ENCODE measurements at regions not wholly inside any gene's neighbourhood (a gene's known extent, or its start where the extent isn't known, plus 50 kb on each side); places are given as distances from the start of the nearest gene placed in this dataset.

- H3K27ac Mint-ChIP-seq (ENCODE audit: unreplicated experiment): no peak overlapping the region
- no peak for TF ChIP-seq CTCF (IDR thresholded peaks at IDR 0.05)
- H3K36me3 Mint-ChIP-seq (ENCODE audit: low read depth): no peaks in the 10 kb centered on the region
- H3K4me3 Mint-ChIP-seq (ENCODE audit: unreplicated experiment): no peak overlapping the region
- H3K4me1 Mint-ChIP-seq (ENCODE audit: low read depth): peaks cover 3% of the 10 kb centered on the region
- no peaks in the 10 kb centered on the region for H3K9me3 Mint-ChIP-seq (ENCODE audit: low read depth)
- DNase-seq (ENCODE audit: low spot score): peak; percentile 83
- H3K27me3 Mint-ChIP-seq (ENCODE audit: low read depth): peaks cover 6% of the 10 kb centered on the region
Observed at GRCh38 chr2:240355001-240355891, 80.2 kb upstream of the GPC1 start.

- H3K9me3 Mint-ChIP-seq (ENCODE audit: low read depth): peaks cover 6% of the 10 kb centered on the region
- DNase-seq (ENCODE audit: low spot score): peak; percentile 67
- no peak overlapping the region for H3K27ac Mint-ChIP-seq (ENCODE audit: unreplicated experiment)
- H3K36me3 Mint-ChIP-seq (ENCODE audit: low read depth): peaks cover 5% of the 10 kb centered on the region
- H3K4me1 Mint-ChIP-seq (ENCODE audit: low read depth): peaks cover 7% of the 10 kb centered on the region
- H3K27me3 Mint-ChIP-seq (ENCODE audit: low read depth): peaks cover 4% of the 10 kb centered on the region
- no peak for TF ChIP-seq CTCF (IDR thresholded peaks at IDR 0.05)
- no peak overlapping the region for H3K4me3 Mint-ChIP-seq (ENCODE audit: unreplicated experiment)
Observed at GRCh38 chr2:240355962-240356361, 79.5 kb upstream of the GPC1 start.

- Mint-ChIP-seq H3K9me3 (ENCODE audit: low read depth) (peaks cover 11% of the 10 kb centered on the region), H3K27ac (ENCODE audit: unreplicated experiment) (no peak overlapping the region), H3K27me3 (ENCODE audit: low read depth) (peaks cover 4% of the 10 kb centered on the region), H3K36me3 (ENCODE audit: low read depth) (peaks cover 8% of the 10 kb centered on the region), H3K4me1 (ENCODE audit: low read depth) (peaks cover 7% of the 10 kb centered on the region), H3K4me3 (ENCODE audit: unreplicated experiment) (no peak overlapping the region)
- TF ChIP-seq CTCF (IDR thresholded peaks at IDR 0.05): no peak
- peak; percentile 79 for DNase-seq (ENCODE audit: low spot score)
Observed at GRCh38 chr2:240356700-240357640, 78.5 kb upstream of the GPC1 start.

GRCh38 chr2:240357641-240358012, 77.8 kb upstream of the GPC1 start:
- Mint-ChIP-seq H3K36me3 (ENCODE audit: low read depth) (peaks cover 9% of the 10 kb centered on the region), H3K27ac (ENCODE audit: unreplicated experiment) (no peak overlapping the region), H3K9me3 (ENCODE audit: low read depth) (peaks cover 11% of the 10 kb centered on the region), H3K27me3 (ENCODE audit: low read depth) (peaks cover 4% of the 10 kb centered on the region), H3K4me3 (ENCODE audit: unreplicated experiment) (no peak overlapping the region), H3K4me1 (ENCODE audit: low read depth) (peaks cover 7% of the 10 kb centered on the region)
- DNase-seq (ENCODE audit: low spot score): no peak
- TF ChIP-seq CTCF (IDR thresholded peaks at IDR 0.05): no peak

- TF ChIP-seq CTCF (IDR thresholded peaks at IDR 0.05): no peak
- Mint-ChIP-seq H3K4me3 (ENCODE audit: unreplicated experiment) (no peak overlapping the region), H3K27ac (ENCODE audit: unreplicated experiment) (no peak overlapping the region), H3K36me3 (ENCODE audit: low read depth) (peaks cover 9% of the 10 kb centered on the region), H3K27me3 (ENCODE audit: low read depth) (peaks cover 4% of the 10 kb centered on the region), H3K4me1 (ENCODE audit: low read depth) (peaks cover 7% of the 10 kb centered on the region), H3K9me3 (ENCODE audit: low read depth) (peaks cover 11% of the 10 kb centered on the region)
- DNase-seq (ENCODE audit: low spot score): peak; percentile 73
Observed at GRCh38 chr2:240358080-240358479, 77.4 kb upstream of the GPC1 start.
